GM21825 (cell line): ENCODE measurements at regions not wholly inside any gene's neighbourhood (a gene's known extent, or its start where the extent isn't known, plus 50 kb on each side); places are given as distances from the start of the nearest gene placed in this dataset.

Source experiments
- ATAC-seq: cut with Tn5 transposase; IDR thresholded peaks from one replicate; pipeline ENCODE4 v1.9.1; 2021; ENCODE audit warnings: mild to moderate bottlenecking, moderate library complexity; ENCODE audit not compliant: unreplicated experiment

DNA sequence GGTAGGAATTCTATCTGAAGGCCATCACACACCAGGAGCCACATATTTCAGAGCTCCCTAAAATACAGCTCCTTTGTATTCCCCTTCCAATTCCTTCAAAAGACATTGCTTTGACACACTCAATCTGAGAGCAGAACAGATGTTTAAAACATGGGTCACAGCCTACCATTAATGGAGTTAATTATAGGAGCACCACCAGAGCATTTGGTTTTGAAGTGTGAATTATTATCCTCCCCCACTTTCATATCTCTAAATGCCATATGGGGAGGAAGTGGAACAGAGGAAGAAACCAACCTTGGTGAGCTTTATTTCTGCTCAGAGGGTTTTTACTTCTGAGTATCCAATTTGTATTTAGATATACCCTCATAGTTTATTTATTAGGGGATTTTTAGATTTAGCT lies 50.7 kb upstream of the TNFRSF21 start:
- ATAC-seq, result peak; percentile 41

GRCh38 chr6:47362857-47363461 lies 53.3 kb upstream of the TNFRSF21 start:
- no peak for ATAC-seq

DNA sequence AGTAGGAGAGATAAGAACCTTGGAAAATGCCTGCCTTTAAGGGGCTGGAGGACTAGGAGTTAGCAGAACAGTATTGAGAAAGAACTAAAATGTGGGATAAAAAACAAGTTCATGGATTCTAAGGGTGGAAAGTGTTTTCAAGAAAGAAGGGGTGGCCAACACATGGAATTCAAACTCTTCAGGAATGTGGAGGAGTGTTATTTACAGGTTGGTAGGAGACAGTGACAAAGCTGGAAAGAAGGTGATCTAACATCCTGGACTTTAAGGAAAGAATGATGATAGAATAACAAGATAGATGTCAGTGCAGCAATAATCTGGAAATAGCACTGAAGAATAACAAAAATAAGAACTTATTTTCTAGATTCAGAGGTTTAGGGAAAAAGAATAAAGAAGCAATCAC lies 54.0 kb upstream of the TNFRSF21 start:
- ATAC-seq, result no peak

GRCh38 chr6:47366335-47366890 lies 56.7 kb upstream of the TNFRSF21 start:
- ATAC-seq, result no peak

DNA sequence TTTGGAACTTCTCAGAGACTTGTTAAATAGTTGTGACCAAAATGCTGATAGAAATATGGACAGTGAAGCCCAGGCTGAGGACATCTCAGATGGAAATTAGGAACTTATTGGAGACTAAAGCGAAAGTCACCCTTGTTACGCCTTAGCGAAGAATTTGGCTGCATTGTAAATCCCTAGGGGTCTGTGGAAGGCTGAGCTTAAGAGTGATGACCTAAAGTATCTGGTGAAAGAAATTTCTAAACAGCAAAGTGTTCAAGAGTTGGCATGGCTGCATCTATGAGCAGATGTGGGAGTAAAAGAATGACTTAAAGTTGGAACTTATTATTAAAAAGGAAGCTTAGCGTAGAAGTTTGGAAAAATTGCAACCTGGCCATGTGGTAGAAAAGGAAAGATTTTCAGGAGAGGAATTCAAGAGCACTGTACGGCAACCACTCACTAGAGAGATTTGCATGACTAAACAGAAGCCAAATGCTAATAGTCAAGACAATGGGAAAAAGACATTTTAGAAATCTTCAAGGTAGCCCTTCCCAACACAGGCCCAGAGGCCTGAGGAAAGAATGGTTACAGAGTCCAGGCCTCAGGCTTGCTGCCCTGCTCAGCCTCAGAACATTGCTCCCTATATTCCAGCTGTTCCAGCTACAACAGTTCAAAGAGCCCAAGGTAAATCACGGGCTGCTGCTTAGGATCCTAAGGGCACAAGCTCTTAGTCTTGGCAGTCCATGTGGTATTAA lies 61.6 kb upstream of the TNFRSF21 start:
- ATAC-seq, result no peak

DNA sequence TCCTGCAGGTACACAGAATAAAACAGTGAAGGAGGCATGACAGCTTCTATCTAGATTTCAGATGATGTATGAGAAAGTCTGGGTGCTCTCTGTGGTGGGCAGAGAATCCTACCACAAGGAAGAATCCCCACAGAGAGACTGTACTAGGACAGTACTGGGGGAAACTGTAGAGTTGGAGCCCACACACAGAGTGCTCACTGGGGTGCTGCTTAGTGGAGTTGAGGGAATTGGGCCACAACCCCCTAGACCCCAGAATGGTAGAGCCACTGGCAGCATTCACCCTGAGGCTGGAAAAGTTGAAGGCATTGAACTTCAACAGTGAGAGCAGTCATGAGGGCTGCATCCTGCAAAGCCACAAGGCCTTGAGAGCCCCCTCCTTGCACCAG lies 62.2 kb upstream of the TNFRSF21 start:
- no peak for ATAC-seq

- no peak for ATAC-seq
These were observed 62.6 kb upstream of the TNFRSF21 start for GRCh38 chr6:47372318-47372717.

GRCh38 chr6:47375426-47375825 lies 65.7 kb upstream of the TNFRSF21 start:
- ATAC-seq, result no peak

DNA sequence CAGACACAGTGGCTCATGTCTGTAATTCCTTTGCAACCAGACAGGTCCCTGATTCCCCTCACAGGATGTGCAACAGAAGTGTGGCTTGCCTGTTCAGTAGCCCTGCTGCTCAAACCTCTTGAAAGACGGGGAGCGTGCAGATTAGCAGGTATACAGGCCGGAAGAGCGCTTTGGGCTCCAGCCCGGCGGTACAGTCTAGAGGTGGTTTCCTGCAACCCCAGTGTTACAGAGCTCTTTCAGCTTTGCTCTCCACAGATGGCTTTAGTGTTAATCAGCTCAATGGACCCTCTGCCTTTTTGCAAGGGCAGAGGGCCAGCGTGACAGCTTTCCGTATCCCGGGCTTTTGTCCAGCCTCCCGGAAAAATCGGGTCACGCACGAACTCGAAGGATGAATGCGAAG lies 67.2 kb upstream of the TNFRSF21 start:
- peak; percentile 75 for ATAC-seq

DNA sequence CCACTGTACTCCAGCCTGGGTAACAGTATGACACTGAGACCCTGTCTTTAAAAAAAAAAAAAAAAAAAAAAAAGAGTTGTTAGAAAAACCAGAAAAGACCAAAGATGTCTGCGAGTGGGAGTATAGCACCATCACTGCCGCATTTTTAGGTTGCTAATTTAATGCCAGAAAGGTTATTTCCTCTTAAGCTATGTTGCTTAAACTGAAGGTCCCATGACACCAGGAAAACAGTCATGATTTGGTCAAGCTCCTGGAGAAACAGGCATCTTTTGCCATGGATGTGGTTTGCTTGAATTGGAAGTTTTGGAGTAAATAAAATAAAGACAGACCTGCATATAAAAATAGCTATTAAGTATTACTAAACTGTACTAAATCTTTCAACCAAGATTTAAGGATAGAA lies 68.3 kb upstream of the TNFRSF21 start:
- ATAC-seq, result no peak

- ATAC-seq, result no peak
These were observed 69.6 kb upstream of the TNFRSF21 start for GRCh38 chr6:47379328-47379727.

DNA sequence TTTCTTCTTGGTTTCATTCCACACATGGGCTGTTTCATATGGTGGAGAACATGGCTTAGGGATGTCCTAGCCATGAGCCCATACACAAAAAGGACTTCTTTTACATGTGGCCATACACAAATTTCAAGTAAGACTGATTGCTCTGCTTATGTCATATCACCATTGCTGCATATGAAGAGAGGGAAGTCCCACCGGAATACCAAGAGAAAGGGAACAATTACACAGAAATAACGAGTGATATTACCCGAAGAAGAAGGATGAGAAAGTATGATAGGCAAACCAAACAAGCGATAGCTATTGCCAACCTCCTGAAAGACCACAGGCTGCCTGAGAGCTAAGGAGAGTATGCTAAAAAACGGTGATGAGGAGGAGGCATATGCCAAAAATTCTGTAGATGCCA lies 70.5 kb upstream of the TNFRSF21 start:
- no peak for ATAC-seq

DNA sequence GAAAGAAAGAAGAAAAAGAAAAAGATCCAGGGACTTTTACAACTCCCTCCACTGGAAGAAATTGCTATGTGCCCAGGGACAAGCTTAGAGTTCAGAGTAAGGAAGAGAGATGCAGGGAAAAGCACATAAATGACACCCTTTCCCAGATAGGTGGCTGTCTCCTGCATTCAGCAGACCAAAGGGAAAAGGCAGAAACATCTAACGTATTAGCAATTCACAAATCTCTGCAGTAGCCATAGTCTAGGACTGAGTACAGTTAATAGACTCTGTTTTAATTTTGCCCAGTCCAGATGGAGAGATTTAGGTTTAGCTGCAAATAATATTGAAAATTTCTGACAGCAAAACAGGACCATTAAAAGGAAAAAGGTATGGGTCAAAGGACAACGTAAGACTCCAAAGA lies 71.3 kb upstream of the TNFRSF21 start:
- ATAC-seq, result no peak

GRCh38 chr6:47383360-47383759 lies 73.7 kb upstream of the TNFRSF21 start:
- no peak for ATAC-seq

- no peak for ATAC-seq
These were observed 82.0 kb upstream of the TNFRSF21 start for GRCh38 chr6:47391675-47392074.

DNA sequence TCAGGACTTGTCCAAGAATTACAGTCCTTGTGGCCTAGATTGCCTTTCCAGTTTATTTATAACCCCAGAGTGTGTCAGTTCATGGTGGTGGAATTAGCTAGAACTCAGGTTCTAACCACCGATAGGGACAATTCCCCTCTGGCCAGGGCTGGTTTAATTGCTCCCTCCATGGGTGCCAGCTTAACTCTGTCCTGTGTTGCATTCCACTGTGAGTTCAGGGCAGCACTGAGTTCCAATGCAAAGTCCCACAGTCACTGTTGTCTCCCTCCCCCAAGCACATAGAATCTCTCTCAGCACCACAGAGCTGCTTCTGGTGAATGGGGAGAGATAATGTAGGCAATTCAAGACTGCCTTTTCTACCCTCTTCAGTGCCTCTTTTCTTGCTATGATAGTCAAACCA lies 82.5 kb upstream of the TNFRSF21 start:
- ATAC-seq, result no peak

DNA sequence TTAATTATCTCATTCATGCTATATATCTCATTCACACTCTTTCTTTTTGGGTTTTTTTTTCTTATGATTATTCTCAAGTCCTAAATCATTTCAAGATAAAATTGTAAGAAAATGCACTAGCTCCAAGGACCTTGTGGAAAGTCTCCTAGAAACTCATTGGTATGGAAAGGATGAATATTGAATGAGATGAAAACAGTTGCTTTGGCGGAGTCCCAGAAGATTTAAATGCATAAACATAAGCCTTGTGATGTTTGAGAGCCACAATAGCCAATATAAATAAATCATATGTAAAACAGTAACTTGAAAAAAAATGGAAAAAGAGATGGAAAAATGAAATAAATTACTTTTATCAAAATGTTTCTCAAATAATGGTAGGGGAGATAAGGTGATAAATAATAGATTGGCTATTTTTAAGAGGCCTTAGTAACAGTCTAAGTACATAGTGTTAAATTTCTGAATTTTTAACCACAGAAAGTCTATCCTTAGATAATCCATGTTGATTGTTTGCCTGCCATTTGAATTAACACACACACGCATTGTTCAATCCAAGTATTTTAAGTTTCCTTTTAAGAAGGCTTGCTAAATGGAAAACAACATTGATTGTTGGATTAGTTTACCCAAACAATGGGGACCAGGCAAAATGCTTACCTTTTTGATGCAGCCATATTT lies 81.1 kb upstream of the CD2AP start:
- no peak for ATAC-seq

- ATAC-seq, result no peak
These were observed 77.0 kb upstream of the CD2AP start for GRCh38 chr6:47400581-47400980.

DNA sequence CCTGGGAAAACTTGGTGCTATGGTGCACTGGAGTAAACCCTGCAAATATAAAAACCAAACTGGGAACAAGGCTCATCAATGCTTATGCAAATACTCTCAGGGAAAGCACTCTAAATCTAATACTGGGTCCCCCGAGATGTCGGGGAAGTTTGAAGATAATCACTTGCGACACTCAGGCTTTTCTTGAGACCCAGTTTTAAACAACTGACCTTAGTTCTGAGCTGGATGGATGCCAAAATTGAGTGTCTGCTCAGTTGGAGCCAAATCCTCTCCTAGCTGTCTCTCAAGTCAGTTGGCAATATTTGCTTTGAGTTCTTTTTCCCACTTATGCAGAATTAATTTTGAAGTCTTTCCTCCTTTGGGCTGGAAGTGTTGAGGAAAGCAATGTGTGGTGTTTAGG lies 75.5 kb upstream of the CD2AP start:
- ATAC-seq, result no peak

DNA sequence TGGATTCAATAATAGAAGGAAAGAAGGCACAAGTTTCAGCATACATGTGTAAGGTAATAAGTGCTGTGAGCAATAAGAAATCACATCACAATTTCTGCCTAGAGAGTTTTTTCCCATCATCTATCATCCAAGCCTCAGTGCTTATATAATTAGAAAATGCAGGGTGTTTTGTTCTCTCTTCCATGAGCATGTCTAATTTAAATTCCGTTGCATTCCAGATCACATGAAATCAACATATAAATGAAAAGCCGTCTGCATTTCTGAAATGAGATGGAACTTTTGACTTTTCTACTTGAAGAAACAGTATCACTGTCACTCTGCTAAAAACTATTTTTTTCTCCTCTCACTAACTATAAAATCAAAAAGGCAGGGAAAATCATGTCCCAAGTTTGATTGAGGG lies 74.5 kb upstream of the CD2AP start:
- ATAC-seq, result no peak

DNA sequence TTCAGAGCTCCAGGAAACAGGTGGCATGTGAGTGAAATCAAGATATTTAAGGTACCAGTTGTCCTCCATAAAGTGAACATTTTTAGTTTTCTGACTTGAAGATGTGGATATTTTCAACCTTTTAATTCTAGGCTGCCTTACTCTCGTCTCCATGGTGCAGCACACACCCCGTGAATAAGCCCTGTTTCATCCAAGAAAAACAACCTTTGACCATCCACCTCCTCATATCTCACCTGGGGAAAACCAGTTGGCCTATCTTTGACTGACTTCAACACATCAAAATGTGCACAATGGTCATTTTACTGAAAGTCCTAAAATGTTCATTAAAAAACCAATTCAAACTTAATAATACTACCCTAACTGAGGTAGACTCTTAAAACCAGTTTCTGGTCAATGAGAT lies 73.8 kb upstream of the CD2AP start:
- no peak for ATAC-seq

DNA sequence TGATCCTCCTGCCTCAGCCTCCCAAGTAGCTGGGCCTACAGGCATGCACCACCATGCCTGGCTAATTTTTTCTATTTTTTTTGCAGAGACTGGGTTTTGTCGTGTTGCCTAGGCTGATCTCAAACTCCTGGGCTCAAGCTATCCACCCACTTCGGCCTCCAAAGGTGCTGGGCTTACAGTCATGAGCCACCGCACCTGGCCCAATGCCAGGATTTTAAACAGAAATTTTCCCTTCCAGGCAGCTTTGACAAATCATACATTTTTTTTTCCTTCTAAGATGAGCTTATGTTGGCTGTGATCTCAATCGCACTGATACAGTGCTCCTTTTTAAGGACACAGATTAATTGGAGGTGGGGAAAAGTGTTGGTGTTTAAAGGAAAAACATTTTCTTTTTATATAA lies 73.2 kb upstream of the CD2AP start:
- no peak for ATAC-seq
